GM10266 (cell line): ENCODE measurements at regions not wholly inside any gene's neighbourhood (a gene's known extent, or its start where the extent isn't known, plus 50 kb on each side); places are given as distances from the start of the nearest gene placed in this dataset.

ENCODE experiments used
- DNase-seq: peaks from one replicate; pipeline ENCODE4 v3.0.0; 2012; ENCODE audit errors: extremely low spot score
- TF ChIP-seq, protein P1 (sequence below): IDR thresholded peaks from 2 replicates; pipeline ENCODE4 v1.5.1; 2012; ENCODE audit warnings: mild to moderate bottlenecking, low read depth; ENCODE audit not compliant: control insufficient read depth, insufficient read depth; ENCODE audit errors: missing control alignments

DNA sequence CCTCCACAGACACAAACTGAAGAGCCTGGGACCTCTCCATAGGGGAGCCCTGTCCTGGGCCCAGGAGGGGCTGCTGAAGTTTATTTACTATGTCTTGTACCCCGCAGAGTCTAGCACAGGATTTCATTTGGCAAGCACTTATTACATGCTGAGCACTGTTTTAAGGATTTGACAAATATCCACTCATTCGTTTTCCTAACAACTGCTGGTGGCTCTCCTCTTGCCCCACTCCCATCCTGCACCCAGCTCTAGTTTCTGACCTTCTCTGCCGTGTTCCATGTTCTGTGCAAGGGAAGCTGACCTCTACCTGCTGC, 127.0 kb upstream of the MAFB start:
- DNase-seq: no peak
- TF ChIP-seq, protein P1, sequence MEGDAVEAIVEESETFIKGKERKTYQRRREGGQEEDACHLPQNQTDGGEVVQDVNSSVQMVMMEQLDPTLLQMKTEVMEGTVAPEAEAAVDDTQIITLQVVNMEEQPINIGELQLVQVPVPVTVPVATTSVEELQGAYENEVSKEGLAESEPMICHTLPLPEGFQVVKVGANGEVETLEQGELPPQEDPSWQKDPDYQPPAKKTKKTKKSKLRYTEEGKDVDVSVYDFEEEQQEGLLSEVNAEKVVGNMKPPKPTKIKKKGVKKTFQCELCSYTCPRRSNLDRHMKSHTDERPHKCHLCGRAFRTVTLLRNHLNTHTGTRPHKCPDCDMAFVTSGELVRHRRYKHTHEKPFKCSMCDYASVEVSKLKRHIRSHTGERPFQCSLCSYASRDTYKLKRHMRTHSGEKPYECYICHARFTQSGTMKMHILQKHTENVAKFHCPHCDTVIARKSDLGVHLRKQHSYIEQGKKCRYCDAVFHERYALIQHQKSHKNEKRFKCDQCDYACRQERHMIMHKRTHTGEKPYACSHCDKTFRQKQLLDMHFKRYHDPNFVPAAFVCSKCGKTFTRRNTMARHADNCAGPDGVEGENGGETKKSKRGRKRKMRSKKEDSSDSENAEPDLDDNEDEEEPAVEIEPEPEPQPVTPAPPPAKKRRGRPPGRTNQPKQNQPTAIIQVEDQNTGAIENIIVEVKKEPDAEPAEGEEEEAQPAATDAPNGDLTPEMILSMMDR: no peak

DNA sequence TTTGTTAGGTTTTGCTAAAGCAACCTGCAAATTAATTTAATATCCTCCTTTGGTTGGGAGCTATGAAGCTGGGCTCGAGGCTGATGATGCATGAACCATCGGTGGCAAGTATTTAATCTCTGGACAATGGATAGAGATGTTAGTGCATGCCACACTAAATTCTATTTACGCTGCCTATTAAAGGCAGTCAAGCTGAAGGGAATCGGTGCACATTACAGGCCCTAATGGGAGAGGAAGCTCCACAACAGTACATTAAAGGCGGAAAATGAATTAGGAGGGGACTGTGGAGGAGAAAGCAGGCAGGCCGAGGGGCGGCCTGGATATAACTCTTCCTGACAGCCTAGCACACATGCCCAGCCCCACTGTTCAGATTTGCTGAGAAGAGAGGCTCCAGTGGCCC, 132.4 kb upstream of the MAFB start:
- no peak for DNase-seq
- TF ChIP-seq, protein P1: no peak

DNA sequence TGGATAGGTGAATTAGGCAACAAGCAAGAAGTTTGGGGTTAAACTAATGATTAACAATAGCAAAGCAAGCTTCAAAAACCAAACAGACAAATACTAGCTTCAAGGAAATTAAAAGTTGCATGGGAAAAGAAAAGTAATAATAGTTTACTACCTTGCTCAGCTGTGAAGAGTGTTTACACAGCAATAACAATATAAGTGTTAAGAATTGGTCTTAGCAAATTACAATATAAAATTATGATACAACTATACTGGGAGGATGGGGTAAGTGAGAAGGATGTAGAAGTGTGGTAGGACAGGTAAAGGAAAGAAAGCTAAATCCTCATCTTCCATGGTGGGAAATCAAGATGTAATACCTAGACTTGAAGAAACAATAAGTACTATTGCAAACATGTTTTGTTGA, 137.7 kb upstream of the MAFB start:
- TF ChIP-seq, protein P1: no peak
- no peak for DNase-seq

DNA sequence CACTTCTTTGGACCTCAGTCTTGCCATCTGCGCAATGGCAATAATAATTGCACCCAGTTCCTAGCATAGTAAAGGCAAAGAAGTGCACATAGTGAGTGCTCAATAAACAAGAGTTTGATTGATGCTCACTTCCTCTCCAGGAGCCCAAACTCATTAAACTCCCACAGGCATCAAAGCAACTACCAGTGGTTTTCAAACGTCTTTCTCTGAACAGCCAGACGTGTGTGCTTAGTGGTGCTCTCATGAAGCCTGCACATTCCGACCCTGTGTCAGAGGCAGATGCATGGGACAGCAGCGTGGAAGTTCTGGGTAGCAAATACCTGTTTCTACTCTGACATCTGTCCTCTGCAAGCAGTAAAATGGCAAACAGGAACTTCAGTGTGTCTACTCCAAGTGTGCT, 146.3 kb upstream of the MAFB start:
- no peak for DNase-seq
- TF ChIP-seq, protein P1: no peak

DNA sequence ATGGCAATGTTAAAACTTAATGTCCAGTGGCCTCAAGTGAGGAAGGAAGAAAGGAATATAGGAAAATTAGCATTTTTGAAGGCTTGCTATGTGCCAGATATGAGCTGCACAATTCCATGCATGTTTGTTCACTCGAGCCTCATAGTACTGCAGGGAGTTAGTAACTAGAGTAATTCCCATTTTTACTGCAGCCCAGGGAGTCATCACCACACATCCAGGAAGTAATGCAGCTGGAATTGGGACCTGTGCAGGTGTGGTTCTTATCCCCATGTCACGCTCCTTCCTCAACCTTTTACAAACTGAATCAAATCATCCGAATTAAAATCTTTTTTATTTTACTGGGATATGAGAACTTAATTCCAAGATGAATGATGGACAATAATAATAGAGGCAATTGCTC, 149.5 kb upstream of the MAFB start:
- TF ChIP-seq, protein P1: no peak
- no peak for DNase-seq

DNA sequence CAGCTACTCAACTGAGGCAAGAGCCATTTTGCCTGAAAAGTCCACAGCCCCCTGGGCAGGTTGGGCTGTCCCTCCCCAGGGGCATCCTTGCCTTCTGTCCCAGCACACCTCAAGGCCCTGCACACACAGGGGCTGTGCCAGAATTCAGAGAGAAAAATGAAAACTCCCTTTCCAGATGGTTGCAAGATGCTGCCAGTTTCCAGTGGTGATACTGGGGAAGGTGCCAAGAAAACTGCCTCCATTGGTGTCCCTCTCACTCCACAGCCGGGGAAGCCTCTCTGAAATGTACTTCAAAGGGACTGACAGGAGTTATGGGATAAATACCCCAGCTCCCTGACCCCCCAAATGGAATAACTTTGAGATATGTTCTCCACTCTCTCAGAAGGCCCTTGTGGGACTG, 154.2 kb upstream of the MAFB start:
- DNase-seq: no peak
- TF ChIP-seq, protein P1: no peak

DNA sequence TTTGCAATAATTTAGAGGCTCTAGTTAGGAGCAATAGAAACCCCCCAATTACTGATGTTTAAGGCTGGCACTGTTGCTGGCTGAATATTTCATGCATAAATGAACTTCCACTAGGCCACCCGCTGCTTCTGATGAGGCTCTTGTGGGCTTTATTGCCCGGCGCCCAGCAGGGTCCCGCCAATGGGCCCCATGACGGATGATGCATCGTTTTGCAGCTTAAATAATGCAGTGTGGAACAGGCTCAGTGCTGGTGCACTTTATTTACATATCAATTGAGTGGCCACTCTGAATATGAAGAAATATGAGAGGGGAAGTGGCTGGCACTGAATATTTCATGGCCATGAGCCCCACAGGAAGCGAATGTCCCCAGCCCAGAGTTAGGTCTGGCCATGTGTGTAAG, 155.3 kb upstream of the MAFB start:
- no peak for DNase-seq
- TF ChIP-seq, protein P1: no peak
